GF-D8 (cell line): ENCODE measurements at regions not wholly inside any gene's neighbourhood (a gene's known extent, or its start where the extent isn't known, plus 50 kb on each side); places are given as distances from the start of the nearest gene placed in this dataset.
"Not testable (repeated sequence)": the region's sequence is repeated elsewhere in the genome, so short reads cannot be mapped to it uniquely, and the experiment has no call there.

Experiments
- DNase-seq: peaks from one replicate; lab custom pipeline; 2025; lab: John Stamatoyannopoulos, UW

GRCh38 chr20:40278673-40279072 lies 410.4 kb downstream of the MAFB start:
- DNase-seq: no peak

- no peak for DNase-seq
Observed at GRCh38 chr20:40276301-40276700, 412.7 kb downstream of the MAFB start.

- DNase-seq: no peak
Observed at GRCh38 chr20:40275738-40276137, 413.3 kb downstream of the MAFB start.

- no peak for DNase-seq
Observed at GRCh38 chr20:40274912-40275533, 414.0 kb downstream of the MAFB start.

- not testable (repeated sequence) for DNase-seq
Observed at GRCh38 chr20:40269274-40269673, 419.8 kb downstream of the MAFB start.

GRCh38 chr20:40268321-40269075 lies 420.5 kb downstream of the MAFB start:
- DNase-seq: no peak

- DNase-seq: no peak
Observed at GRCh38 chr20:40265825-40266533, 423.1 kb downstream of the MAFB start.

- no peak for DNase-seq
Observed at GRCh38 chr20:40262219-40262618, 426.8 kb downstream of the MAFB start.

GRCh38 chr20:40258931-40259330 lies 430.1 kb downstream of the MAFB start:
- DNase-seq: no peak

GRCh38 chr20:40257763-40258162 lies 431.3 kb downstream of the MAFB start:
- DNase-seq: no peak

- no peak for DNase-seq
Observed at GRCh38 chr20:40255365-40255764, 433.7 kb downstream of the MAFB start.

GRCh38 chr20:40254023-40254772 lies 434.8 kb downstream of the MAFB start:
- no peak for DNase-seq

GRCh38 chr20:40251284-40251932 lies 437.6 kb downstream of the MAFB start:
- DNase-seq: no peak

GRCh38 chr20:40249805-40250204 lies 439.2 kb downstream of the MAFB start:
- DNase-seq: no peak

- no peak for DNase-seq
Observed at GRCh38 chr20:40245829-40246228, 443.2 kb downstream of the MAFB start.

GRCh38 chr20:40244286-40244685 lies 444.8 kb downstream of the MAFB start:
- no peak for DNase-seq

- DNase-seq: no peak
Observed at GRCh38 chr20:40241596-40242343, 447.3 kb downstream of the MAFB start.

- no peak for DNase-seq
Observed at GRCh38 chr20:40238511-40238910, 450.5 kb downstream of the MAFB start.

- DNase-seq: no peak
Observed at GRCh38 chr20:40234593-40234992, 454.4 kb downstream of the MAFB start.

GRCh38 chr20:40233406-40233805 lies 455.6 kb downstream of the MAFB start:
- DNase-seq: no peak

GRCh38 chr20:40232756-40233155 lies 456.3 kb downstream of the MAFB start:
- no peak for DNase-seq
